ENCODE measurements at regions not wholly inside any gene's neighbourhood (a gene's known extent, or its start where the extent isn't known, plus 50 kb on each side); places are given as distances from the start of the nearest gene placed in this dataset.

GRCh38 chrX:115946059-115946458 lies 224.5 kb upstream of the AGTR2 start:
- FAIRE-seq = no peak
- TF ChIP-seq CTCF (IDR thresholded peaks at IDR 0.05; ENCODE audit: insufficient read depth, missing control alignments) = no peak
- DNase-seq (ENCODE audit: insufficient read length, low spot score) = no peak

GRCh38 chrX:115948018-115948923 lies 222.3 kb upstream of the AGTR2 start:
- TF ChIP-seq CTCF (IDR thresholded peaks at IDR 0.05; ENCODE audit: insufficient read depth, missing control alignments) = no peak
- DNase-seq (ENCODE audit: insufficient read length, low spot score) (no peak), FAIRE-seq (no peak)

- FAIRE-seq (no peak), DNase-seq (ENCODE audit: insufficient read length, low spot score) (no peak)
- TF ChIP-seq CTCF (IDR thresholded peaks at IDR 0.05; ENCODE audit: insufficient read depth, missing control alignments) = no peak
These were observed 220.4 kb upstream of the AGTR2 start for GRCh38 chrX:115949900-115950822.

GRCh38 chrX:115952417-115953092 lies 218.0 kb upstream of the AGTR2 start:
- no peak for DNase-seq (ENCODE audit: insufficient read length, low spot score)
- no peak for FAIRE-seq
- no peak for TF ChIP-seq CTCF (IDR thresholded peaks at IDR 0.05; ENCODE audit: insufficient read depth, missing control alignments)

- peak; percentile 3 for TF ChIP-seq CTCF (IDR thresholded peaks at IDR 0.05; ENCODE audit: insufficient read depth, missing control alignments)
- DNase-seq (ENCODE audit: insufficient read length, low spot score) (no peak), FAIRE-seq (no peak)
These were observed 212.6 kb upstream of the AGTR2 start for GRCh38 chrX:115957862-115958490.

- FAIRE-seq = no peak
- DNase-seq (ENCODE audit: insufficient read length, low spot score) = no peak
- no peak for TF ChIP-seq CTCF (IDR thresholded peaks at IDR 0.05; ENCODE audit: insufficient read depth, missing control alignments)
These were observed 211.7 kb upstream of the AGTR2 start for GRCh38 chrX:115958687-115959359.
